HG02884 (cell line): ENCODE measurements at regions not wholly inside any gene's neighbourhood (a gene's known extent, or its start where the extent isn't known, plus 50 kb on each side); places are given as distances from the start of the nearest gene placed in this dataset.
"Not testable (repeated sequence)": the region's sequence is repeated elsewhere in the genome, so short reads cannot be mapped to it uniquely, and the experiment has no call there.

Source experiments
- ATAC-seq: cut with Tn5 transposase; IDR thresholded peaks from one replicate; pipeline ENCODE4 v1.9.1; 2021; ENCODE audit warnings: mild to moderate bottlenecking, moderate library complexity; ENCODE audit not compliant: unreplicated experiment

GRCh38 chr6:71049198-71049770 lies 92.4 kb upstream of the B3GAT2 start:
- ATAC-seq: no peak

GRCh38 chr6:71053475-71053874 lies 96.6 kb upstream of the B3GAT2 start:
- ATAC-seq: no peak

GRCh38 chr6:71056656-71057055 lies 99.8 kb upstream of the B3GAT2 start:
- ATAC-seq: no peak

GRCh38 chr6:71066153-71066552 lies 109.3 kb upstream of the B3GAT2 start:
- no peak for ATAC-seq

- ATAC-seq: no peak
These were observed 111.0 kb upstream of the B3GAT2 start for GRCh38 chr6:71067816-71068215.

GRCh38 chr6:71072508-71072907 lies 115.6 kb upstream of the B3GAT2 start:
- ATAC-seq: no peak

GRCh38 chr6:71077655-71078054 lies 120.8 kb upstream of the B3GAT2 start:
- no peak for ATAC-seq

- no peak for ATAC-seq
These were observed 122.8 kb upstream of the B3GAT2 start for GRCh38 chr6:71079677-71080076.

GRCh38 chr6:71080133-71080532 lies 123.3 kb upstream of the B3GAT2 start:
- no peak for ATAC-seq

- ATAC-seq: no peak
These were observed 124.0 kb upstream of the B3GAT2 start for GRCh38 chr6:71080826-71081225.

- no peak for ATAC-seq
These were observed 125.3 kb upstream of the B3GAT2 start for GRCh38 chr6:71082033-71082650.

- ATAC-seq: no peak
These were observed 126.5 kb upstream of the B3GAT2 start for GRCh38 chr6:71083308-71083820.

- no peak for ATAC-seq
These were observed 131.3 kb upstream of the B3GAT2 start for GRCh38 chr6:71088166-71088565.

- ATAC-seq: no peak
These were observed 133.4 kb upstream of the B3GAT2 start for GRCh38 chr6:71090217-71090616.

- no peak for ATAC-seq
These were observed 134.3 kb upstream of the B3GAT2 start for GRCh38 chr6:71091167-71091566.

GRCh38 chr6:71091956-71092355 lies 135.1 kb upstream of the B3GAT2 start:
- no peak for ATAC-seq

GRCh38 chr6:71097264-71097663 lies 140.4 kb upstream of the B3GAT2 start:
- ATAC-seq: not testable (repeated sequence)

GRCh38 chr6:71099649-71100048 lies 142.8 kb upstream of the B3GAT2 start:
- ATAC-seq: no peak

- ATAC-seq: no peak
These were observed 146.3 kb upstream of the B3GAT2 start for GRCh38 chr6:71103130-71103529.

GRCh38 chr6:71103641-71104040 lies 146.8 kb upstream of the B3GAT2 start:
- ATAC-seq: no peak

- no peak for ATAC-seq
These were observed 149.4 kb upstream of the B3GAT2 start for GRCh38 chr6:71106276-71106675.

- no peak for ATAC-seq
These were observed 151.1 kb upstream of the B3GAT2 start for GRCh38 chr6:71107911-71108420.

- ATAC-seq: no peak
These were observed 157.7 kb upstream of the B3GAT2 start for GRCh38 chr6:71114544-71114943.
